SU-DHL-6 (cell line): ENCODE measurements at regions not wholly inside any gene's neighbourhood (a gene's known extent, or its start where the extent isn't known, plus 50 kb on each side); places are given as distances from the start of the nearest gene placed in this dataset.

Source experiments
- H2AFZ ChIP-seq: fragments of 200-600 bp; sonication (generic); 2 replicates; pipeline ENCODE4 v1.6.1; 2014; ENCODE audit warnings: low read depth, mild to moderate bottlenecking, moderate library complexity, mixed read lengths, antibody characterized with exemption, low read length; ENCODE audit not compliant: severe bottlenecking
- H3F3A ChIP-seq: fragments of 200-600 bp; shearing (Covaris generic); 2 replicates; pipeline ENCODE4 v1.6.0; 2016; ENCODE audit warnings: antibody characterized with exemption, mild to moderate bottlenecking; ENCODE audit not compliant: insufficient read depth
- H3K27ac ChIP-seq: fragments of 200-600 bp; sonication (generic); 2 replicates; pipeline ENCODE4 v1.5.1; 2016; ENCODE audit warnings: low read depth, mild to moderate bottlenecking, low read length, moderate library complexity, mixed read lengths
- H3K27me3 ChIP-seq: fragments of 200-600 bp; sonication (generic), shearing (Covaris generic); 2 replicates; pipeline ENCODE4 v1.6.0; 2014; ENCODE audit warnings: mild to moderate bottlenecking, low read length
- H3K36me3 ChIP-seq: fragments of 200-600 bp; sonication (generic); 2 replicates; pipeline ENCODE4 v1.6.1; 2014; ENCODE audit warnings: mild to moderate bottlenecking, low read length, mixed read lengths
- H3K4me2 ChIP-seq: fragments of 300-600, 200-600 bp; shearing (Covaris generic), sonication (generic); 2 replicates; pipeline ENCODE4 v1.6.0; 2014; ENCODE audit warnings: low read length, low read depth, mild to moderate bottlenecking; ENCODE audit not compliant: poor library complexity, severe bottlenecking
- H3K4me3 ChIP-seq: fragments of 200-600 bp; sonication (generic); 2 replicates; pipeline ENCODE4 v1.5.1; 2014; ENCODE audit warnings: antibody characterized with exemption, low read length, mild to moderate bottlenecking, mixed read lengths; ENCODE audit not compliant: insufficient read depth, poor library complexity, severe bottlenecking
- H3K79me2 ChIP-seq: fragments of 200-600 bp; sonication (generic); 2 replicates; pipeline ENCODE4 v1.6.1; 2014; ENCODE audit warnings: mild to moderate bottlenecking, low read length, moderate library complexity; ENCODE audit not compliant: insufficient read depth
- H3K9ac ChIP-seq: fragments of 200-600 bp; sonication (generic); 2 replicates; pipeline ENCODE4 v1.7.0; 2014; ENCODE audit warnings: mild to moderate bottlenecking, low read length
- H3K9me2 ChIP-seq: fragments of 200-600 bp; sonication (generic); replicated peaks from 2 replicates; pipeline ENCODE4 v1.6.1; 2014; ENCODE audit warnings: low read length; ENCODE audit not compliant: insufficient read depth
- H3K9me3 ChIP-seq: fragments of 200-600 bp; sonication (generic); 2 replicates; pipeline ENCODE4 v1.6.1; 2014; ENCODE audit warnings: low read length, mixed read lengths; ENCODE audit not compliant: insufficient read depth
- H4K20me1 ChIP-seq: fragments of 200-600 bp; sonication (generic); 2 replicates; pipeline ENCODE4 v1.6.1; 2014; ENCODE audit warnings: low read depth, mild to moderate bottlenecking, antibody characterized with exemption, low read length, moderate library complexity, mixed read lengths
- EZH2phosphoT487 ChIP-seq: fragments of 200-600 bp; sonication (generic), shearing (Covaris generic); conservative IDR thresholded peaks from 2 replicates; pipeline ENCODE4 v1.6.1; 2018; ENCODE audit warnings: mild to moderate bottlenecking, antibody characterized with exemption, low read length, moderate library complexity, mixed read lengths
- TF ChIP-seq, protein P1 (sequence below): fragments of 200-600 bp; sonication (generic); IDR thresholded peaks from one replicate; pipeline ENCODE4 v1.5.1; 2017; ENCODE audit warnings: antibody characterized with exemption, mild to moderate bottlenecking, low read length, moderate library complexity; ENCODE audit not compliant: insufficient read depth, poor library complexity, severe bottlenecking

DNA sequence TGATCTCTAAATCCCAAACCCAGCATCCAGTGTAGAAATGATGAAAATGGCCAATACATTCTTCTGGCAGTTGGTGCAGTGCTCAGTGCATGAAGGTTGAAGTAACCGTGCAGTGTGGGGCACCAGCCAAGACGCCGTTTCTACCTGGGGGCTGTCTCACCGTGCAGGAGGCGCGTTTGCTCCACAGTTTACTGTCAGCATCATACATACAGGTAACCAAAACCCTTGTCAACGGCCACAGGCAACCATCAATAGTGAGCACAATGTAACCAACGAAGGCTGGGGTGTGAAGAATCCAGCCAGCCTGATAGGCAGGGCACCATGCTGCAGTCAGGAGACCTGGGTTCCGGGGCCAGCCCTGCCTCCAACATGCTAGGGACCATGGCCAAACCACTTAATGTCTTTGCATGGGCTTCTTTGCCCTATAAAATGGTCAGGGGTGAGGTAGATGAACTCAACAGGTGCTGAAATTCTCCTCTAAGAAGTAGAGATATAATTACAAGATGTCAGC, 127.5 kb upstream of the ID2 start:
- Histone ChIP-seq H3K4me3 (no peak overlapping the region), H3K9ac (no peak overlapping the region), H3K9me2 (no peaks in the 10 kb centered on the region), H3K9me3 (peaks cover 4% of the 10 kb centered on the region; the same call in 1 of the 2 replicates), H3F3A (peaks cover 11% of the 10 kb centered on the region), H2AFZ (no peak overlapping the region), H3K4me2 (no peak overlapping the region), H3K27me3 (no peaks in the 10 kb centered on the region), H3K36me3 (0 out of 2 replicates have a peak, but pooled peaks cover 5% of the 10 kb centered on the region), H3K27ac (no peak overlapping the region), H3K79me2 (no peaks in the 10 kb centered on the region), H4K20me1 (no peaks in the 10 kb centered on the region)
- no peak for TF ChIP-seq EZH2phosphoT487
- TF ChIP-seq, protein P1, sequence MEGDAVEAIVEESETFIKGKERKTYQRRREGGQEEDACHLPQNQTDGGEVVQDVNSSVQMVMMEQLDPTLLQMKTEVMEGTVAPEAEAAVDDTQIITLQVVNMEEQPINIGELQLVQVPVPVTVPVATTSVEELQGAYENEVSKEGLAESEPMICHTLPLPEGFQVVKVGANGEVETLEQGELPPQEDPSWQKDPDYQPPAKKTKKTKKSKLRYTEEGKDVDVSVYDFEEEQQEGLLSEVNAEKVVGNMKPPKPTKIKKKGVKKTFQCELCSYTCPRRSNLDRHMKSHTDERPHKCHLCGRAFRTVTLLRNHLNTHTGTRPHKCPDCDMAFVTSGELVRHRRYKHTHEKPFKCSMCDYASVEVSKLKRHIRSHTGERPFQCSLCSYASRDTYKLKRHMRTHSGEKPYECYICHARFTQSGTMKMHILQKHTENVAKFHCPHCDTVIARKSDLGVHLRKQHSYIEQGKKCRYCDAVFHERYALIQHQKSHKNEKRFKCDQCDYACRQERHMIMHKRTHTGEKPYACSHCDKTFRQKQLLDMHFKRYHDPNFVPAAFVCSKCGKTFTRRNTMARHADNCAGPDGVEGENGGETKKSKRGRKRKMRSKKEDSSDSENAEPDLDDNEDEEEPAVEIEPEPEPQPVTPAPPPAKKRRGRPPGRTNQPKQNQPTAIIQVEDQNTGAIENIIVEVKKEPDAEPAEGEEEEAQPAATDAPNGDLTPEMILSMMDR, result no peak

GRCh38 chr2:8555543-8555942, 126.3 kb upstream of the ID2 start:
- TF ChIP-seq, protein P1, result no peak
- no peak for TF ChIP-seq EZH2phosphoT487
- H3K4me3 ChIP-seq, result no peak overlapping the region
- H3K9me3 ChIP-seq, result peaks cover 4% of the 10 kb centered on the region; the same call in 1 of the 2 replicates
- no peak overlapping the region for H3K27ac ChIP-seq
- no peak overlapping the region for H3K4me2 ChIP-seq
- H3K79me2 ChIP-seq, result no peaks in the 10 kb centered on the region
- H2AFZ ChIP-seq, result no peak overlapping the region
- no peaks in the 10 kb centered on the region for H4K20me1 ChIP-seq
- H3K9me2 ChIP-seq, result no peaks in the 10 kb centered on the region
- peaks cover 11% of the 10 kb centered on the region for H3F3A ChIP-seq
- no peak overlapping the region for H3K9ac ChIP-seq
- no peaks in the 10 kb centered on the region for H3K27me3 ChIP-seq
- H3K36me3 ChIP-seq, result 0 out of 2 replicates have a peak, but pooled peaks cover 5% of the 10 kb centered on the region

DNA sequence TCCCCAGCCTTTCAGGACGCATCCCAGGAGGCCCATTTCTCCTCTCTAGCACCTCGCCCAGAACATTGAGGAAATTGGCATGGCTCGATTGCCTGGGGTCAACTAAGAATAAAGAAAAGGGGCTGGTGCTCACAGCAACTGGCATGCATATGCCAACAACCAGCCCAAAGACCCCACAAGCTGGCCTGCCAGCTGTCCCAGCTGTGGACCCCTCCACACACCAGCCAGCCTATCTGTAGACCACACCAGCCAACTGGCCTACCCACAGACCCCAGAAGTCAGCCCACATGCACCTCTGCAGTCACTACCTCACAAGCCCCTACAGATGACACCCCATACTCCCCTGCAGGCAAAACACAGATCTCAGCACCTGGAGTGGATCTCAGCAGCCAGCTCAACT, 123.8 kb upstream of the ID2 start:
- Histone ChIP-seq H3K79me2 (no peaks in the 10 kb centered on the region), H3K4me2 (no peak overlapping the region), H3K4me3 (no peak overlapping the region), H3K27ac (no peak overlapping the region), H3K36me3 (0 out of 2 replicates have a peak, but pooled peaks cover 5% of the 10 kb centered on the region), H3K27me3 (no peaks in the 10 kb centered on the region), H3K9me2 (no peaks in the 10 kb centered on the region), H3K9me3 (peaks cover 10% of the 10 kb centered on the region; the same call in 1 of the 2 replicates), H3K9ac (no peak overlapping the region), H2AFZ (no peak overlapping the region), H3F3A (peaks cover 4% of the 10 kb centered on the region; the same call in 1 of the 2 replicates), H4K20me1 (no peaks in the 10 kb centered on the region)
- TF ChIP-seq, protein P1, result no peak
